ENCODE measurements at regions not wholly inside any gene's neighbourhood (a gene's known extent, or its start where the extent isn't known, plus 50 kb on each side); places are given as distances from the start of the nearest gene placed in this dataset.

DNA sequence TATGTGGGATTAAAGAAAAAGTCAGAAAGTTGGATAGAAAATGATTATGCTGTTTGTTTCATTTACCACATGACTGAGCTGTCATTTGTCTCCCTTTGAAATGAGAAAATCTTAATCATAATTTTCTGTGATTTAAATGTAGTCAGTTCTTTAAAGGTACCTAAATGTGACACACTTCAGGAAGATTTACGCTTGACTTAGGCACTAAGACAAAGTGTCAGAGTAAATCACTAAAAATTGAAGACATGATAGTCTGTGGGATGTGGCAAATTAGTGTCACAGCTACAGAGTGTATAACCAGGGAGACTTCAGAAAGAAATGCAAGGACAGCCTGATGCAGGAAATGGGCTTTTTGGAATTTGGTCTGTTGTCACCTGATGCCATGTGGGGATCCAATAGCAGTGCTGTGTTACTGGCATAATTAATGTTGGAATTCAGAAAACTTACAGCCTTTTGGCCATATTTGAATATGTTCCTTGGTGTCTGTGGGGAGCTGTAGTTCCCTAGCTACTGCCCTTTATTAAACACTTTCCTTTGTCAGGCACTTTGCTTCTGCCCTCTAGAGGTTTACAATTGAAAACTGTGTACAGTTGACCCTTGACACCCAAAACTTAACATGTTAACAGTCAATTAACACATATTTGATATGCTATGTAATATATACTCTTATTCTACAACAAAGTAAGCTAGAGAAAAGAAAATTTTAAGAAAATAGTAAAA lies 493.8 kb downstream of the UTRN start:
- Histone ChIP-seq H3K4me1 (ENCODE audit: control insufficient read depth, low read depth, low read length) (no peaks in the 10 kb centered on the region), H3K79me2 (ENCODE audit: control insufficient read depth, insufficient read depth, low read length) (no peaks in the 10 kb centered on the region), H4K5ac (ENCODE audit: low read length) (no peak overlapping the region), H3K4me3 (ENCODE audit: low read length) (no peak overlapping the region), H2BK15ac (replicated peaks; ENCODE audit: low read depth) (no peak overlapping the region), H3K27me3 (ENCODE audit: insufficient read depth, low read length, poor library complexity) (no peaks in the 10 kb centered on the region), H3K56ac (ENCODE audit: low read length) (no peak overlapping the region), H3K79me1 (ENCODE audit: low read length) (no peaks in the 10 kb centered on the region), H3K36me3 (ENCODE audit: control insufficient read depth, insufficient read depth, low read length) (no peaks in the 10 kb centered on the region), H2BK5ac (ENCODE audit: low read length) (no peak overlapping the region), H2BK120ac (ENCODE audit: low read depth, low read length) (no peak overlapping the region), H3K4ac (ENCODE audit: low read depth, low read length) (no peak overlapping the region), H3K18ac (ENCODE audit: low read length) (no peak overlapping the region), H4K8ac (ENCODE audit: low read depth, low read length) (no peak overlapping the region), H3K4me2 (ENCODE audit: low read length) (no peak overlapping the region), H2AK5ac (ENCODE audit: low read length) (no peak overlapping the region), H3K9ac (ENCODE audit: low read length) (no peak overlapping the region), H3K23ac (ENCODE audit: low read length) (no peak overlapping the region), H3K27ac (ENCODE audit: low read depth, low read length) (no peak overlapping the region)
- peak; percentile 25 for DNase-seq
- WGBS (ENCODE audit: extremely low coverage, insufficient coverage, low lambda C conversion rate), result no CpG with 5 or more reads among the region's 1 CpG

DNA sequence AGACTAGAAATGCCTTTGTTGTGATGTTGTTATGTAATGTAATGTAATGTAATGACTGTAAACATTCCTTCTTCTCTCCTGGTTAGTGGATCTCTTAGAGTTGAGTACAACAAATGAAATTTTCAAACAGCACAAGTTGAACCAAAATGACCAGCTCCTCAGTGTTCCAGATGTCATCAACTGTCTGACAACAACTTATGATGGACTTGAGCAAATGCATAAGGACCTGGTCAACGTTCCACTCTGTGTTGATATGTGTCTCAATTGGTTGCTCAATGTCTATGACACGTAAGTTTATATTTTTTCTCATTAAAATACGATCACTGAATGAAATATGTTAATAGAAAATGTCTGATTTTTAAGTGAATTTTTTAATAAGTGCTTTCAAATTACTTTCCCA lies 496.7 kb downstream of the UTRN start:
- Histone ChIP-seq H3K18ac (ENCODE audit: low read length) (no peak overlapping the region), H3K23ac (ENCODE audit: low read length) (no peak overlapping the region), H4K8ac (ENCODE audit: low read depth, low read length) (no peak overlapping the region), H2BK5ac (ENCODE audit: low read length) (no peak overlapping the region), H4K5ac (ENCODE audit: low read length) (no peak overlapping the region), H3K4ac (ENCODE audit: low read depth, low read length) (no peak overlapping the region), H2AK5ac (ENCODE audit: low read length) (no peak overlapping the region), H2BK15ac (replicated peaks; ENCODE audit: low read depth) (no peak overlapping the region), H3K4me2 (ENCODE audit: low read length) (no peak overlapping the region), H3K56ac (ENCODE audit: low read length) (no peak overlapping the region), H3K4me1 (ENCODE audit: control insufficient read depth, low read depth, low read length) (no peaks in the 10 kb centered on the region), H3K4me3 (ENCODE audit: low read length) (no peak overlapping the region), H3K79me1 (ENCODE audit: low read length) (no peaks in the 10 kb centered on the region), H2BK120ac (ENCODE audit: low read depth, low read length) (no peak overlapping the region), H3K9ac (ENCODE audit: low read length) (no peak overlapping the region), H3K36me3 (ENCODE audit: control insufficient read depth, insufficient read depth, low read length) (no peaks in the 10 kb centered on the region), H3K27me3 (ENCODE audit: insufficient read depth, low read length, poor library complexity) (no peaks in the 10 kb centered on the region), H3K27ac (ENCODE audit: low read depth, low read length) (no peak overlapping the region), H3K79me2 (ENCODE audit: control insufficient read depth, insufficient read depth, low read length) (no peaks in the 10 kb centered on the region)
- no peak for DNase-seq
- no CpG with 5 or more reads among the region's 3 CpGs for WGBS (ENCODE audit: extremely low coverage, insufficient coverage, low lambda C conversion rate)

DNA sequence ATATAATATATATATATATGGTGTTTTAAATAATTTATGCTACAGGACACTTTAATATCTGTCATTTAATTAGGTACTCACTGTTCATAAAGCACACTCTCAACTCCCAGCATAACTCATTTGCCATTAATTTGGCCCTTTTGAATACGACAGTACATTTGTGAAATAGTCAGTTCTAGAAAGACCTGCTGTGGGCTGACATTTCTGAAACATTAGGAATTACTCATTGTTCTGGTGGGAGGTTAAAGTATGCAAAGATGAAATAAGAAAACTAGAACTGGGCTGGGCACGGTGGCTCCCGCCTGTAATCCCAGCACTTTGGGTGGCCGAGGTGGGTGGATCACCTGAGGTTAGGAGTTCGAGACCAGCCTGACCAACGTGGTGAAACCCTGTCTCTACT lies 497.5 kb downstream of the UTRN start:
- no peak overlapping the region for H2AK5ac ChIP-seq (ENCODE audit: low read length)
- H3K9ac ChIP-seq (ENCODE audit: low read length), result no peak overlapping the region
- H3K4me3 ChIP-seq (ENCODE audit: low read length), result no peak overlapping the region
- no peak overlapping the region for H3K4ac ChIP-seq (ENCODE audit: low read depth, low read length)
- H3K36me3 ChIP-seq (ENCODE audit: control insufficient read depth, insufficient read depth, low read length), result no peaks in the 10 kb centered on the region
- no peak overlapping the region for H2BK120ac ChIP-seq (ENCODE audit: low read depth, low read length)
- H4K8ac ChIP-seq (ENCODE audit: low read depth, low read length), result no peak overlapping the region
- H3K79me1 ChIP-seq (ENCODE audit: low read length), result no peaks in the 10 kb centered on the region
- no peak overlapping the region for H4K5ac ChIP-seq (ENCODE audit: low read length)
- no peak overlapping the region for H2BK15ac ChIP-seq (replicated peaks; ENCODE audit: low read depth)
- no peaks in the 10 kb centered on the region for H3K4me1 ChIP-seq (ENCODE audit: control insufficient read depth, low read depth, low read length)
- H3K56ac ChIP-seq (ENCODE audit: low read length), result no peak overlapping the region
- WGBS (ENCODE audit: extremely low coverage, insufficient coverage, low lambda C conversion rate), result no CpG with 5 or more reads among the region's 6 CpGs
- H3K27ac ChIP-seq (ENCODE audit: low read depth, low read length), result no peak overlapping the region
- no peak overlapping the region for H3K18ac ChIP-seq (ENCODE audit: low read length)
- no peaks in the 10 kb centered on the region for H3K27me3 ChIP-seq (ENCODE audit: insufficient read depth, low read length, poor library complexity)
- no peak overlapping the region for H3K4me2 ChIP-seq (ENCODE audit: low read length)
- no peak overlapping the region for H3K23ac ChIP-seq (ENCODE audit: low read length)
- DNase-seq, result no peak
- H2BK5ac ChIP-seq (ENCODE audit: low read length), result no peak overlapping the region
- no peaks in the 10 kb centered on the region for H3K79me2 ChIP-seq (ENCODE audit: control insufficient read depth, insufficient read depth, low read length)

DNA sequence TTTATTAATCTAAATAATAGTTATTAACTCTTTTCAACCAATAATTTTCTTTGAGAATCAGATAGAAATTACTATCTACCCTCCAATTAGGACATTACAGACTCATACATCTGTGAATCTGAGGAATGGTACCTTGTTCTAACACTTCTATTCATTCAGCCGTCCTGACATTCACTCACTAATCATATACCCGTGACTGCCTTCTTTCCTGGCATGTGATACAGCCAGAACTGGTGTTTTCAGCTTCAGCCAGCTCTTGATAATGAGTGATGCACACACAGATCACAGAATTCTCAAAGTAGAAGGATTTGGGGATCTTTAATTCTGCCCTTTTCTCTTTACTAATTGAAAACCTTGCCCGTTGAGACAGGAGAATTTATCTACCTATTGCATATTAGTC lies 499.9 kb downstream of the UTRN start:
- no peak overlapping the region for H4K8ac ChIP-seq (ENCODE audit: low read depth, low read length)
- WGBS (ENCODE audit: extremely low coverage, insufficient coverage, low lambda C conversion rate), result no CpG with 5 or more reads among the region's 3 CpGs
- H2BK15ac ChIP-seq (replicated peaks; ENCODE audit: low read depth), result no peak overlapping the region
- H3K36me3 ChIP-seq (ENCODE audit: control insufficient read depth, insufficient read depth, low read length), result no peaks in the 10 kb centered on the region
- no peak overlapping the region for H3K56ac ChIP-seq (ENCODE audit: low read length)
- no peaks in the 10 kb centered on the region for H3K79me1 ChIP-seq (ENCODE audit: low read length)
- no peak overlapping the region for H3K4me3 ChIP-seq (ENCODE audit: low read length)
- H3K4me2 ChIP-seq (ENCODE audit: low read length), result no peak overlapping the region
- H4K5ac ChIP-seq (ENCODE audit: low read length), result no peak overlapping the region
- no peak overlapping the region for H3K4ac ChIP-seq (ENCODE audit: low read depth, low read length)
- no peak overlapping the region for H3K27ac ChIP-seq (ENCODE audit: low read depth, low read length)
- H3K79me2 ChIP-seq (ENCODE audit: control insufficient read depth, insufficient read depth, low read length), result no peaks in the 10 kb centered on the region
- H3K27me3 ChIP-seq (ENCODE audit: insufficient read depth, low read length, poor library complexity), result no peaks in the 10 kb centered on the region
- H3K23ac ChIP-seq (ENCODE audit: low read length), result no peak overlapping the region
- no peak overlapping the region for H2AK5ac ChIP-seq (ENCODE audit: low read length)
- no peak for DNase-seq
- no peak overlapping the region for H3K9ac ChIP-seq (ENCODE audit: low read length)
- no peaks in the 10 kb centered on the region for H3K4me1 ChIP-seq (ENCODE audit: control insufficient read depth, low read depth, low read length)
- H2BK120ac ChIP-seq (ENCODE audit: low read depth, low read length), result no peak overlapping the region
- no peak overlapping the region for H2BK5ac ChIP-seq (ENCODE audit: low read length)
- no peak overlapping the region for H3K18ac ChIP-seq (ENCODE audit: low read length)

DNA sequence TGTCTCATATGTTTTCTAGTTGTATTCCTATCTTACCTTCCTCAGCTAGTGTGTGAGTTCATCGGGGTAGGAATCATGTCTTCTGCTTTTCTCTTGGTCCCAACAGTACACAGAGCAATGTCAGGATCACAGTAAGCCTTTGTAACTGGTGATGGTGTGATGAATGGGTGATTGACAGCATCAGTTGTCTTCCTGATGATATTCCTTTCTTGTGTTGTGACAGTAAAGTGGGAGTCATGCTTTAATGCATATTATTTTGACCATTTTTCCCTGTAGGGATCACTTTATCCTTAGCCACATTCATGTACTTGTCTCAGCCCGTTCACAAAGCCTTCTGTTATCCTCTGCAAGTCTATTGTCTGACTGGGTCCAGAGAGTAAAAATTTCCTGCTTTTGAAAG lies 501.7 kb downstream of the UTRN start:
- Histone ChIP-seq H3K18ac (ENCODE audit: low read length) (no peak overlapping the region), H2BK5ac (ENCODE audit: low read length) (no peak overlapping the region), H3K27ac (ENCODE audit: low read depth, low read length) (no peak overlapping the region), H3K27me3 (ENCODE audit: insufficient read depth, low read length, poor library complexity) (no peaks in the 10 kb centered on the region), H3K4ac (ENCODE audit: low read depth, low read length) (no peak overlapping the region), H2AK5ac (ENCODE audit: low read length) (no peak overlapping the region), H3K4me1 (ENCODE audit: control insufficient read depth, low read depth, low read length) (no peaks in the 10 kb centered on the region), H3K79me1 (ENCODE audit: low read length) (no peaks in the 10 kb centered on the region), H3K4me2 (ENCODE audit: low read length) (no peak overlapping the region), H4K8ac (ENCODE audit: low read depth, low read length) (no peak overlapping the region), H3K4me3 (ENCODE audit: low read length) (no peak overlapping the region), H3K23ac (ENCODE audit: low read length) (no peak overlapping the region), H3K36me3 (ENCODE audit: control insufficient read depth, insufficient read depth, low read length) (no peaks in the 10 kb centered on the region), H2BK15ac (replicated peaks; ENCODE audit: low read depth) (no peak overlapping the region), H3K9ac (ENCODE audit: low read length) (no peak overlapping the region), H4K5ac (ENCODE audit: low read length) (no peak overlapping the region), H2BK120ac (ENCODE audit: low read depth, low read length) (no peak overlapping the region), H3K56ac (ENCODE audit: low read length) (no peak overlapping the region), H3K79me2 (ENCODE audit: control insufficient read depth, insufficient read depth, low read length) (no peaks in the 10 kb centered on the region)
- WGBS (ENCODE audit: extremely low coverage, insufficient coverage, low lambda C conversion rate), result no CpG with 5 or more reads among the region's 2 CpGs
- DNase-seq, result no peak

DNA sequence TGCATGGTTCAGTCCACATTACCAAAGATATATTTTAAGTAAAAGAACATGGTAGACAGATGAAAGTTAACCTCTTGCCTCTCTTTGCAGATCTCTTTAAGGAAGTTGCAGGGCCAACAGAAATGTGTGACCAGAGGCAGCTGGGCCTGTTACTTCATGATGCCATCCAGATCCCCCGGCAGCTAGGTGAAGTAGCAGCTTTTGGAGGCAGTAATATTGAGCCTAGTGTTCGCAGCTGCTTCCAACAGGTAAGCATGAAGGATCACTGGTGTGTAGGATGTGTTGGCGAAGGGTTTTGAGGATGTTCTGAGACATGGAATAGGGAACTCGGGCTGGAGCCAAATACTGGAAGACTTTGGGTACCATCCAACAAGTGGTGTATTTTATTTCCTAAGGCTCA lies 508.6 kb downstream of the UTRN start:
- H3K9ac ChIP-seq (ENCODE audit: low read length), result no peak overlapping the region

More for the DNA sequence above, 508.6 kb downstream of the UTRN start:
- H2BK120ac ChIP-seq (ENCODE audit: low read depth, low read length), result no peak overlapping the region
- H3K79me2 ChIP-seq (ENCODE audit: control insufficient read depth, insufficient read depth, low read length), result no peaks in the 10 kb centered on the region
- no peak overlapping the region for H2BK5ac ChIP-seq (ENCODE audit: low read length)
- H2BK15ac ChIP-seq (replicated peaks; ENCODE audit: low read depth), result no peak overlapping the region
- no peak overlapping the region for H3K23ac ChIP-seq (ENCODE audit: low read length)
- no peak overlapping the region for H3K27ac ChIP-seq (ENCODE audit: low read depth, low read length)
- H3K56ac ChIP-seq (ENCODE audit: low read length), result no peak overlapping the region
- DNase-seq, result no peak
- no peak overlapping the region for H4K5ac ChIP-seq (ENCODE audit: low read length)
- H3K4me1 ChIP-seq (ENCODE audit: control insufficient read depth, low read depth, low read length), result no peaks in the 10 kb centered on the region
- WGBS (ENCODE audit: extremely low coverage, insufficient coverage, low lambda C conversion rate), result no CpG with 5 or more reads among the region's 4 CpGs
- no peaks in the 10 kb centered on the region for H3K36me3 ChIP-seq (ENCODE audit: control insufficient read depth, insufficient read depth, low read length)
- no peak overlapping the region for H4K8ac ChIP-seq (ENCODE audit: low read depth, low read length)
- no peak overlapping the region for H3K18ac ChIP-seq (ENCODE audit: low read length)
- no peak overlapping the region for H3K4ac ChIP-seq (ENCODE audit: low read depth, low read length)
- no peak overlapping the region for H2AK5ac ChIP-seq (ENCODE audit: low read length)
- H3K4me2 ChIP-seq (ENCODE audit: low read length), result no peak overlapping the region
- no peaks in the 10 kb centered on the region for H3K27me3 ChIP-seq (ENCODE audit: insufficient read depth, low read length, poor library complexity)
- H3K79me1 ChIP-seq (ENCODE audit: low read length), result no peaks in the 10 kb centered on the region
- no peak overlapping the region for H3K4me3 ChIP-seq (ENCODE audit: low read length)
